COLO668 (cell line): ENCODE measurements at regions not wholly inside any gene's neighbourhood (a gene's known extent, or its start where the extent isn't known, plus 50 kb on each side); places are given as distances from the start of the nearest gene placed in this dataset.

Experiments used
- DNase-seq: peaks from one replicate; lab custom pipeline; 2025; ENCODE audit not compliant: unreplicated experiment; lab: John Stamatoyannopoulos, UW

GRCh38 chr13:47628666-47629065, 372.4 kb downstream of the SUCLA2 start:
- no peak for DNase-seq

DNA sequence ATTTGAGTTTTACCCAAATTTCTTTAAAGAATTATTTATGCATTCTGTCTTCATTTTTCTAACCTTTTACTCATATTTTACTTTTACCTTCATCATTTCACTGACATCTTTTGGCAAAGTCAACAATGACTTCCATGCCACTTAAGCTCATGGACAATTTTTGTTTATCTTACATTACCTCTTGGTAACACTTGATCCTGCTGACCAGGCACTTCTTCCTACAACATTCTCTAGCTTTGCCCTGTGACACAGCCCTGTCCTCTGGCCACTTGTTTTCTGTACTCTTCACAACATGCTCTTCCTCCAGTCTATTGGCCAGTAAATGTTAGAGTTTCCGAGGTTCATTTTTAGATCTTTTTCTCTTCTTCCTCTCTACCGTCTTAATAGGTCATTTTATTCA, 377.2 kb downstream of the SUCLA2 start:
- no peak for DNase-seq

DNA sequence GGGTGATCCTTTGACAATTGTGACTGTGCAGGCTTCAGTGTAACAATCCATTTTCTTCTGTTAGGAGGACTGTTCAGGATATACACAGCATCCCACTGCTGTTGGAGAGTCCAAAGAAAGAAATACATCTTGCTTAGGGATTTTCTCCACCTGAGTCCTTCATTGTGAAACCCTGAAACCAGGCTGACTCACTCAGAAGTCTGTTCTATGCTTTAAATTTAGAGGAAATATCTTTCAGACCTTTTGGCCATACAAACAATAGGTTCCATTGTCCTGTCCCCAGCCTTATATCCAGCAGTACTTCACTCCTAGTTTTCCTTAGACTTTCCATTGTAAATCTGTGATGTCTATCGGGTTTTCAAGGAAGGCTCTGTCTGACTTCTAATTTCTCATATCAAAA, 379.1 kb downstream of the SUCLA2 start:
- no peak for DNase-seq

- no peak for DNase-seq
These were observed 389.3 kb downstream of the SUCLA2 start for GRCh38 chr13:47611664-47612288.

GRCh38 chr13:47610687-47611086, 390.4 kb downstream of the SUCLA2 start:
- DNase-seq = no peak

DNA sequence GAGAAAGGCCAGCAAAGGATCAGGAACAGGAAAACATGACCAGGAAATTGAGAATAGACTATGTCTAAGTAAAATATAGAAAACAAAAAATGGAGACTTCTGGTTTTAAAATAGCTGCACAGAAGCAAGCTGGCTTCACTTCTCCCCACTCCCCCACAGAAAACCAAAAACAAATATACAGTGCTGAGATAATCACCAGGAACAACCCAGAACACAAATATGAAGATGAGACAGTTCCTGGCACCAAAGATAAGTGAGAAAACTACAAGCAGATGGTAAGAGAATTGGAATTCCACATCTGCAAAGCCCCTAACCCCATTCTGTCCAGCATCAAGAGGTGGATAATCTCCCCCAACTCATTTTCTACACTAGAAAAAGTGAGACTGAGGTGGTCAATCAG, 397.7 kb downstream of the SUCLA2 start:
- no peak for DNase-seq

- DNase-seq = no peak
These were observed 402.6 kb downstream of the SUCLA2 start for GRCh38 chr13:47598340-47598911.

- peak; percentile 25 for DNase-seq
These were observed 406.2 kb downstream of the SUCLA2 start for GRCh38 chr13:47594833-47595232.

DNA sequence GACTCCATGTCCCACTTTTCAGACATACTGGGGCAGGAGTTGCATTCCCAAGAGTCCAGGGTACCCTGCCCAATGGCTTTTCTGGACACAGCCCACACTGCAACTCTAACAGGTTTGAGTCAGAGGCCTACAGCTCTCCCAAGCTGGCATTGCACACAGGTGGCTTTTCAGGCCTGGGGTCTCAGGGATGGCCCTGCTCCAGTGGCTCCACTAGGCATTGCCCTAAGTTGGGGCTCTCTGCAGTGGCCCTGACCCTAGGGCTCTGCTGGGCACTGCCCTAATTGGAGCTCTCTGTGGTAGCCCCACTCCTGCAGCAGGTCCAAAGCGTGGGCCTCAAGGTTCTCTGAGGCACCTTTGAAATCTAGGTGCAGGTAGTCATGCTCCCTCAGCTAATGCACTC, 408.8 kb downstream of the SUCLA2 start:
- DNase-seq = no peak

DNA sequence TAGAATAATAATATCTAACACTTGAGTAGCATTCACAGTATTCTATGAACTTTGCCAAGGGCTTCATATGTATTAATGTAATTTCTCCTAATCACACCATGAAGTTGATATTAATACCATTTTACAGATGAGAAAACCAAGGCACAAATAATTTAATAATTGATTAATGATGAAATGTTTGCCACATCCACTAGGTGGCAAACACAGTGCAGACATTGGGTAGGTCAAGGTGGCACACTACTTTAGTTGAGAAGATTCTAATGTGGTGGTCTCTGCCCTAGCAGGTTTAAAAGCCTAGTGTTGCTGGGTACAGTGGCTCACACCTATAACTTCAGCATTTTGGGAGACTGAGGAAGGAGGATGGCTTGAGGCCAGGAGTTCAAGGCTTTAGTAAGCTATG, 412.4 kb downstream of the SUCLA2 start:
- no peak for DNase-seq

DNA sequence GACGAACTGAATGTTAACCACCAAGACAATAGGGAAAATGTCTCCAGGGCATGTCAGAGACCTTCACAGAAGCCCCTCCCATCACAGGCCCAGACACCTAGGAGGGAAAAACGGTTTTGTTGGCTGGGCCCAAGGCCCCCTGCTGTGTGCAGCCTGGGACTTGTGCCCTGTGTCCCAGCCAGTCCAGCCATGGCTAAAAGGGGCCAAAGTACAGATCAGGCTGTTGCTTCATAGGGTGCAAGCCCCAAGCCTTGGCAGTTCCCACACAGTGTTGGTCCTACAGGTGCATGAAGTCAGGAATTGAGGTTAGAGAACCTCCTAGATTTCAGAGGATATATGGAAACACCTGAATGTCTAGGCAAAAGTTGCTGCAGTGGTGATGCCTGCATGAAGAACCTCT, 428.7 kb downstream of the SUCLA2 start:
- no peak for DNase-seq

DNA sequence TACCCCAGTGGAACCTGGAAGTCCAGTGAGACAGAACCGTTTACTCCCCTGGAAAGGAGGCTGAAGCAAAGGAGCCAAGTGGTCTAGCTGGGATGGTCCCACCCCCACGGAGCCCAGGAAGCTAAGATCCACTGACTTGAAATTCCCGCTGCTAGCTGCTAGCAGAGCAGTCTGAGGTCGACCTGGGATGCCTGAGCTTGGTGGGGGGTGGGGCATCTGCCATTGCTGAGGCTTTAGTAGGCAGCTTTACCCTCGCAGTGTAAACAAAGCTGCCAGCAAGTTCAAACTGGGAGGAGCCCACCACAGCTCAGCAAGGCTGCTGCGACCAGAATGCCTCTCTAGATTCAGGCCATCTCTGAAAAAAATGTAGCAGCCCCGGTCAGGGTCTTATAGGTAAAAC, 437.0 kb downstream of the SUCLA2 start:
- DNase-seq = no peak

DNA sequence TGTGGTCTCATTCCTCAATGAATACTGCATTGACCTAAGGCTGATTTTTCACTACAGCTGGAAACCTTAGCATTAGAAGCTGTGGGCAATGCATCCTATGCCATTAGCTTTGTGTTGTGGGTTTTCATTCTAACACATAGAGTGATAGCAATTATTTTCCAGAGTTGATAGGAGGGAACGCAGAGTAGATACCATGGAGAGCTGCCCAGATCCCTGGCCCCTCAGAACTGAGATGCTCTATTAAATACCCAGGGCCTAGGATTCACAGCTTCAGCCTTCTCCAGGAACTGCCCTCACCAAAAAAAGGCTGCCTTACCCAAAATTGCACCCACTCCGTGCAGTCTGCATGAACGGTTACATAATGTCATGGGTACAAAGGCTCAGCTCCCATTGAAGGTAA, 444.4 kb downstream of the SUCLA2 start:
- no peak for DNase-seq

DNA sequence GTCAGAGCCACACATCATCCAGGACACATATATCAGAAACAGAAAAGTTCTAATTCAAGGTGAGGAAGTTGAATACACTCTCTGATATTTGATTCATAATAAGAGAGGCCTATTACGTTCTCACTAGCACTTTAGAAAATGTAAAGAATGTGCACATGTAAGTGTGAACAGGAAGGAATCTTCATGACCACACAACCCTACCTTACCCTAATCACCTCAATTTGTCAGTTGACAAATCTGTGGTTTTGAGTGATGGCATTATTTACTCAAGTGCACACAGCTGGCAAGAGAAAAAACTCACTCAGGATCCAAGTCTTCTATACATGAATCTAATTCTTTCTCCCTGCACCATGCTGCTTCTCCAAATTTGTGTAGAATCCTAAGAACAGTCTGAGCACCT, 445.8 kb downstream of the SUCLA2 start:
- peak; percentile 37 for DNase-seq

DNA sequence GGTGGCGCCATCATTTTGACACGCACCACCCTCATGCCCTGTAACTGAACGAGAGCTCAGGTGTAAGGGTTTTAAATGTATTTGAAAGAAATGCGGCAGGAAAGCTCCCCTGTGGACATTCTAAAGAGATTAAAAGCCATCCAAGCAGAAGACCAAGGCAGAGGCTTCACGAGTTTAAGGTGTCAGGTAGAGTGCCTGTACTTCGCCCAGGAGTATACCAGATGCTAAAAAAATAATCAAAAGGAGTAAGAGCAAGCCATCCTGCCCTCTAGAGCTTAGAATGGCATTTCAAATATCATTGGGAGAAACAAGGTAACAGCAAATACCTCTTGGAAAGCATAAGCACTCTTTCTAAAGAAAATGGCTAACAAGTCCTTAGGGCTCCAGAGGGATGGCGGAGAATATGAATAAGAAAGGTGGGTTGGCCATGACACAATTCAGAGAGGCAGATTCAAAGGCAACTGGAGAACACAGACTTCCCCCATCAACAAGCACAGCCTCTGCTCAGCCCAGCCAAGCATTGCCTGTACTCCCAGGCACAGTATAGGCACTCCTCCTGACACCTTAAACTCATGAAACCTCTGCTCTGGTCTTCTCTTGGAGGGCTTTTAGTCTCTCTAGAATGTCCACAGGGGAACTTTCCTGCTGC, 447.6 kb downstream of the SUCLA2 start:
- no peak for DNase-seq

GRCh38 chr13:47549219-47549752, 451.8 kb downstream of the SUCLA2 start:
- peak; percentile 31 for DNase-seq

DNA sequence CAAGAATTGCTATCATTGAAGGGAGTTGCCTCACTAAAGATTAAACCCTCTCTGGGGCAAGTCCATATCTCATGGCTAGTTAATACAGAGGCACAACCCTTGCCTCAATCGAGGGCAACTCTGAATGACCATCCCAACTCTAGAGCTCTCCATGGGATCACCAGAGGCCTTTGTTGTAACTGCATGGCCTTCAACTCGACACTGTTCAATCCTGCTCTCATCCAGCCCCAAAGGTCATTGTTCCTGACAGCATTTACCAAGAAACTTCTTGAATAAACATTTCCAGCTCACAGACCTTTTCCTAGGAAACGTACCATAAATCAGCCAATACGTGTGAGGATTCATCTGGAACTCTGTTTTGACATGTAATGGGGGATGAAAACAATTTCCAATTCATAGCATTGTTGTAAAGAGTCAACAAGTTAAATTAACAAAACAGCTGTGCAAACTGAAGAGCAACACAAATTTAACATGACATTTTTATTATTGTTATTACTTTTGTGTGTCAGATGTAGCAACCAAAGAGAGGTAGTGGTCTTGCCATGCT, 452.7 kb downstream of the SUCLA2 start:
- DNase-seq = peak; percentile 53

DNA sequence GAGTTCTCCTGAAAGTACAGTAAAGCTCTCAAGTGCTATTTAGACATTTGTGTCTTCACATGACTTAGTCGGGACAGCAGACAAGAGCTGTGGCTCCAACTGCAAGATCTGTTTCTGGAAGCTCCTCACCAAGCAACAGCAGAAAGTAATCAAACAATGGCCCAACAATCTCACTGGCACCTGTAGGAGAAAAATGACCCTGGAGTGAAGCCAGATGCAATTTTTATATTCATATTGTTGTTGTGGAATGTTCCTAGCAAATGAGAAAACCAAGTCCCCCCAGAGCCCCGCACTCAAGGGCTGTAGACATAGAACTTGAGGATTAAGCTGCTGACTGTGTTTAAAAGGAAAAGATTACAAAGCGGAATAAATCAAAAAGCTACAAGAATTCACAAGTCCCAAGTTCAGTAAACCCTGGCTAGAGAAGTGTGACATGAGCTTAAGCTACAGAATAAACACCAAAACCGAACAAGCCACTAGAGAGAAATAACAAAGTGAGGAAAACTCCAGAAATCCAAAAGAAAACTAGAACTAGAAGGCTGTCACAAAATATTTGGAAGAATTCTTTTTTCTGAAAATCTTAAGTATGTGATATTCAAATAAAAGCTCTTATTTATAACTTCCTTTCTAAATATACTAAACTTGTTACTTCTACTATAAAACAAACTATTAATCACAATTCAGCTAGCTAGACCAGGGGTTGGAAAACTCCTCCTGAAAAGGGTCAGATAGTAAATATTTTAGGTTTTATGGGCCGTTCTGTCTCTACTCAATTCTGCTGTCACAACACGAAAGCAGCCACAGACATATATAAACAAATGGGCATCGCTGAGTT, 454.5 kb downstream of the SUCLA2 start:
- DNase-seq = no peak

DNA sequence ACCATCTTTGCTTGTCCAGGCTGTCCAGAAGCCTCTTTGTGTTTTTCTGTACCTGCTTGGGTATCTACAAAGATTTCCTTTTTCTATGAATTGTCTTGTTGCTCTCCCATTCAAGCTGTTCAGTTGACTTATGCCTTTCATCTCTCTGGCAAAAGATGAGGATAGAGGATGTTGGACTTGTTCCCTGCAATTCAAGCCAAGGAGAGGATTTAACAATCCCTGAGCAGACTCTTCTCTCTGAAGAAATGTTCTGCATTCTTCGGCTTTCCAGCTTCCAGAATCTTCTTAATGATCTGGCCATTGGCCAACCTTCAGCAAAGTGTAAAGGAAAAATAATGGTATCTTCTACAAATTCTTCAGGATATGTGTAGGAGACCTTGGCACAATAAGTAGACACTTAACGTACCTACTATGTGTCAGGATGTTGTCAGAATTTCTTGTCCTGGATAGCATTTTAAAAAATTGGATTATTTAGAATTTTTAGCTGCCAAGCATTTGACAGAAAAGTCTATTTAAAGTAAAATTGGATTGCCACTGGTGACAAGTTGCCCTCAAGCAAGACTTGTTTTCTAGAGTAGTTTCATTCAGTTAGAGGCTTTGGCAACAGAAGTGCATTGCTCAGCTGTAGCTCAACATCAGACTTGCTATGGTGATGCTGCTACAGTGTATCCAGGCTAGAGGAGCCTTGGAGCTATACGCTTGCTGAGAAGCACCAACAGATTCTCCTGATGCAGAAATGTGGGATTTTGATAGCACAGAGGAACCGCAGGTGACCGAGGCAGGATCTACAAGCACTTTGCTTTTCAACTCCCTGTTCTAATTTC, 455.7 kb downstream of the SUCLA2 start:
- DNase-seq = no peak

DNA sequence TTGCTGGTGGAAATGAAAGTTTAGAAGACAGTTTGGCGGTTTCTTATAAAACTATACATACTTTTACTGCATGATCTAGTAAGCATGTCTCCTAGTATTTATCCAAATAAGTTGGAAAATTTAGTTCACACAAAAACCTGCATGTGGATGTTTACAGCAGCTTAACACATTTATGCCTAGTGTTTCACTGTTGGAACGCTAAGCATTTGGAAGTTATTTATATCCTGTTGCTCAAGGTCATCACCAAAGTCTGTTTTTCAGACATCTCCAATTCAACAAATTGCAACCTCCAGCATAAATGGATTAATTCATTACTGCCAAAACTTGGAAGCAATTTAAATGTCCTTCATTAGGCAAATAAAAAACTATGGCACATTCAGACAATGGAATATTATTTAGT, 461.8 kb downstream of the SUCLA2 start:
- no peak for DNase-seq
